NT2/D1 (cell line): ENCODE measurements at regions not wholly inside any gene's neighbourhood (a gene's known extent, or its start where the extent isn't known, plus 50 kb on each side); places are given as distances from the start of the nearest gene placed in this dataset.
"Not testable (repeated sequence)": the region's sequence is repeated elsewhere in the genome, so short reads cannot be mapped to it uniquely, and the experiment has no call there.

Experiments
- DNase-seq: peaks from one replicate; pipeline ENCODE4 v3.0.0-alpha.2; 2011; ENCODE audit warnings: low read depth, low spot score
- H3K27me3 ChIP-seq: 2 replicates; pipeline ENCODE4 v1.6.0; 2011; ENCODE audit warnings: mild to moderate bottlenecking; ENCODE audit not compliant: insufficient read length, insufficient read depth
- H3K36me3 ChIP-seq: 2 replicates; pipeline ENCODE4 v1.6.1; 2011; ENCODE audit warnings: mild to moderate bottlenecking, low read length, mixed read lengths; ENCODE audit not compliant: insufficient read depth, insufficient read length
- H3K4me1 ChIP-seq: 2 replicates; pipeline ENCODE4 v1.5.1; 2011; ENCODE audit not compliant: insufficient read depth, insufficient read length
- H3K4me3 ChIP-seq: 2 replicates; pipeline ENCODE4 v1.5.1; 2011; ENCODE audit warnings: low read depth; ENCODE audit not compliant: insufficient read length
- H3K9ac ChIP-seq: 2 replicates; pipeline ENCODE4 v1.6.0; 2011; ENCODE audit warnings: low read depth; ENCODE audit not compliant: insufficient read length
- H3K9me3 ChIP-seq: 2 replicates; pipeline ENCODE4 v1.5.1; 2011; ENCODE audit warnings: mild to moderate bottlenecking, low read length; ENCODE audit not compliant: insufficient read depth
- SUZ12 ChIP-seq: IDR thresholded peaks from 2 replicates; pipeline ENCODE4 v1.6.1; 2011; ENCODE audit not compliant: insufficient read length, insufficient read depth; ENCODE audit errors: extremely low read depth
- YY1 ChIP-seq: IDR thresholded peaks from 2 replicates; pipeline ENCODE4 v1.6.1; 2011; ENCODE audit not compliant: insufficient read length, insufficient read depth
- ZNF274 ChIP-seq: IDR thresholded peaks from 2 replicates; pipeline ENCODE4 v1.6.1; 2011; ENCODE audit warnings: mild to moderate bottlenecking, low read depth, low read length

DNA sequence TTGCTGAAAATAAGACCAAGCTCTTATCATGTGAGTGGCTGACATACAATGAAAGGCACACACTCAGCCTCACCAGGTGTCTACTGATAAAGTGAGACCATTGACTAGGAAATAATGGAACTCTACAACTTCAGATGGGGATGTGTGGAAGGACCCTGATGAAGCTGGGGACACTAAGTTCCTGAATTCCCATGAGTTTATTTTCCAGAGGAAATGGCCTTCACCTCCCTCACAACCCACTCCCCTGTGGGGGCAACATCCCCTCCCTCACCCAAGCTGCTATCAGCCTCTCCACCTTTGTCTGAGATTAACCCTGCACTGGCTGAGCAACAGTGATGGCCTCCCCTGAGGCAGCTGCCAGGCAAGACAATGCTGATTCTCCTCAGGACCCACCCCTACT, 55.2 kb upstream of the SMARCAD1 start:
- H3K4me1 ChIP-seq, result no peaks in the 10 kb centered on the region
- H3K27me3 ChIP-seq, result no peaks in the 10 kb centered on the region
- TF ChIP-seq YY1 (no peak), ZNF274 (no peak), SUZ12 (no peak)

GRCh38 chr4:94155404-94155803, 52.3 kb upstream of the SMARCAD1 start:
- H3K9me3 ChIP-seq, DNase-seq, H3K9ac ChIP-seq, H3K36me3 ChIP-seq, H3K27me3 ChIP-seq, H3K4me3 ChIP-seq, H3K4me1 ChIP-seq: not testable (repeated sequence)

More for the DNA sequence above, 55.2 kb upstream of the SMARCAD1 start:
- DNase-seq, result no peak
- no peaks in the 10 kb centered on the region for H3K36me3 ChIP-seq
- no peak overlapping the region for H3K9ac ChIP-seq
- H3K4me3 ChIP-seq, result no peak overlapping the region
- peaks cover 7% of the 10 kb centered on the region; the same call in 1 of the 2 replicates for H3K9me3 ChIP-seq

DNA sequence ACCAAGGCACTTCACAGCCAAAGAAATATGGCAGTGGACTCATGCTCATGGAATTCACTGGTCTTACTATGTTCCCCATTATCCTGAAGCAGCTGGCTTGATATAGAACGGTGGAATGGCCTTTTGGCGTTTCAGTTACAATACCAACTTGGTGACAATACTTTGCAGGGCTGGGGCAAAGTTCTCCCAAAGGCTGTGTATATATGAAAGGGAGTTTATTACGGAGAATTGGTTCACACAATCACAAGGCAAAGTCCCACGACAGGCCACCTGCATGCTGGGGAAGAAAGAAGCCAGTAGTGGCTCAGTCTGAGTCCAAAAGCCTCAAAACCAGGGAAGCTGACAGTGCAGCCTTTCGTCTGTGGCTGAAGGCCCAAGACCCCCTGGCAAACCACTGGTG, 50.8 kb upstream of the SMARCAD1 start:
- Histone ChIP-seq H3K27me3 (no peaks in the 10 kb centered on the region), H3K36me3 (no peaks in the 10 kb centered on the region), H3K4me1 (no peaks in the 10 kb centered on the region), H3K4me3 (no peak overlapping the region), H3K9ac (no peak overlapping the region), H3K9me3 (peaks cover 7% of the 10 kb centered on the region; the same call in 1 of the 2 replicates)
- TF ChIP-seq SUZ12 (no peak), ZNF274 (no peak), YY1 (no peak)
- no peak for DNase-seq
